NCI-H2029 (cell line): ENCODE measurements at regions not wholly inside any gene's neighbourhood (a gene's known extent, or its start where the extent isn't known, plus 50 kb on each side); places are given as distances from the start of the nearest gene placed in this dataset.
"Not testable (repeated sequence)": the region's sequence is repeated elsewhere in the genome, so short reads cannot be mapped to it uniquely, and the experiment has no call there.

Experiments
- DNase-seq: peaks from one replicate; lab custom pipeline; 2025; lab: John Stamatoyannopoulos, UW

DNA sequence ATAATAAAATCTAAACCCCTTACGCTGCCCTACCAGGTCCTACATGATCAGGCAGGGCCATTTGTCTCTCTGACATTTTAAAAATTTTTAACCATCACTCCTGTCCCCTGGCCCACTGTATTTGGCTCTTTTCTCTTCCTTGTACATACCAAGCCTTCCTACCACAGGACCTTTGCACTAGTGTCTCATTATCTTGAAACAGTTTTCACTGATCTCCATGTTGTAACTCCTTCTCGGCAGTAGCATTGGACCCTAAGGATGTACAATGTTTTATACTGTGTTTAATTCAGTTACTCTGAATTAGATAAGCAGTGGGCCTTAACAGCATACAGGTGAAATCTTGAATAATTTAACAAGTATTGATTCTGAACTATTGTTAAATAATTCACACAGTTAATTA is 330.7 kb downstream of the UTRN start:
- DNase-seq = no peak

DNA sequence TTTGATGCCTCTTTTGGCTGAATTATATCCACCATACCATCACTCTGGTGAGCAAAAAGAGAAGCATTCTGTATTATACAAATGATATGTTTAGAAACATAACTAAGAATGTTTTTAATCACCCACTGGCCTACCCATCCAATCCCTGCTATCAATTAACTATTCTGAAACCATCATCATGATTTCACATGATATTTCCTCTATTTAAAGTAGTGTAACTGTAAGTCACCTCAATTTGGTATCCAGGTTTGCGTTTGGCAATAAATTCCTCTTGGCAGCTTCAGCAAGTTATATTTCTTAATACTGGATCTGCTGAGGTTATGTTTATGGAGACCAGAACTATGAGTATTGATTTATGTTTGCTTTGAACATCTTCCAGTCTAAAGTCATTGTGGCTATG is 332.1 kb downstream of the UTRN start:
- DNase-seq = no peak

DNA sequence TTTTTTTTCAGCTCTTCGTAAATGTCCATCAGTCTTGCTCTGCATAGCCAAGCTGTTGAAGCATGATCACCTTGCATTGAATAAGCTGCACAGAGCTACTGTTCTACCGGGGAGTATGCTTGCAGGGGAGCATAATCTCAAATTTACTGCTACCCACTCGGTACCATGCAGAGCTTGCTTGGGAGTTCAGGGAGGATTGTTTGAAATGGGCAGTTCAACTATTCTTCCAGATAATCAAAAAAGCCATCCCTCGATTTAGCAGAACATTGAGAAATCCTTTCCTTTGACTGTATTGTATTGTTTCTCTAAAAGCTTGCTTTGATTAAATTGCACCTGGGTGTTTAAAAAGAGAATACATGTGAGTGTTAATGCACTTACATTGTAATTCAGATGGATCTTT is 332.6 kb downstream of the UTRN start:
- DNase-seq = no peak

DNA sequence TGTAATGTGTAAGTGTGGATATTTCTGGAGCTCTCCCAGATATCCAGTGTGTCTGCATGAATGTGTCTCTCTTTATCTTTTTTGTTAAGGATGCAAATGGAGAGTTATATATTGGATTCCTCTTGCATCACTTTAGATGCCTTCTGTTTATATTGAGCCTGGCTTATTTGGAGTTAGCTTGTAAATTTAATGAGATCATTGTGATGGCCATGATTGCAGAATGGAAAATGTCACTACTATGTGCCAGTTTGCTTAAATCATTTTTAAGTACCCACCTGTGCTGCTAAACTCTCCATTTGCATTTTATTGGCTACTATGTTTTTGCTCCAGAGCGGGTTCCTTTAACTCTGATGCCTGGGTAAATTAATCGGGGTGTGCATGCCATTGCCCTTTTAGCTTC is 334.8 kb downstream of the UTRN start:
- no peak for DNase-seq

DNA sequence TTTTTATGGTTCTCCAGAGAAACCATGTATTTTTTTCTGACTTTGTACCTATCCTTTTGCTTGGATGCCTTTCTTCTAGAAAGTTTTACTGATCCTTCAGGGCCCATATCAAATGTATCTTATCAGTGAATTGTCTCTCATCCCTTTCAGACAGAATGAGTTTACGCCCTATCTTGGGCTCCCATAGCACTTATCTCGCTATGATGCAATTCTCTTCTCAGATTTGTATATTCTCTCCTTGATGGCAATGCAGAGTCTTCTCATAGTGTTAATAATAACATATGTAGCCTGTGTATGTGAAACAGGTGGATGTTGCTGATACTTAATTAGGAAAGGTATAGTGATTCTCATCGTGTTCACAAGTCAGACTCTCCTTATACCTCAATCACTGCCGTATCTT is 336.2 kb downstream of the UTRN start:
- no peak for DNase-seq

DNA sequence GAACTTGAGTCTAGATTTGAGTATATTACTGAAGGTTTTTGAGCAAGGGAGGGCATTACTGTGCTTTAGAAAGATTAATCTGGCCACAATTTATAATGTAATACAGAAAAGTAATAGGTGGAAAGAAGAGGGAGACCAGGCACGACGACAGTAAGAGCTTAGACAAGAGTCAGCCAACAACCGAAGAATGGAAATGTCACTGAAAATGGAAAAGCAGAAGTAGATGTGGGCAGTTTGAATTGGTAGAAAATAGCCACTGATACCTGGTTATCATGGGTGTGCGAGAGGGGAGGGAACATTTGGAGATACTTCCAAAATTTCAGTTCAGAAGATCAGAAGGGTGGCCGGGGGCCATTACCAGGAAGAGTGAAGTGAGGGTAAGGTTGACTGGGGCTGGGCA is 339.1 kb downstream of the UTRN start:
- DNase-seq = no peak

DNA sequence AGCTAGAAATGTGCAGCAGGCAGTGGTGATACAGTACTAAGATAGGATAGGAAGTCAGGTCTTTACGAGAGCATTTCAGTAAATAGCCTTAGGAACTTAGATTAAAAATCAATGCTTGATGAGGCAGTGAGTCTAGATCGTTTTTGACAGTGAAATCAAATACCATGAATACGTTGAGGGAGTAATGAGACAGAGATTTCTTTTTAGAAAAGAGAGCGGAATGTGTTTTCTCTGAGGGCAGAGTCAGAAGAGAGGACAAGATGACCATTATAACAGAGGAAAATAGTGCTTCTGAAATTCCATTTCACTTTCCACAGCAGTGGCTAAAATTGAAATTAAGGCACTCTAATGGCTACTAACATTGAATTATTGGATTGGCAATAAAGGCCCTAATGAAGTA is 339.6 kb downstream of the UTRN start:
- no peak for DNase-seq

DNA sequence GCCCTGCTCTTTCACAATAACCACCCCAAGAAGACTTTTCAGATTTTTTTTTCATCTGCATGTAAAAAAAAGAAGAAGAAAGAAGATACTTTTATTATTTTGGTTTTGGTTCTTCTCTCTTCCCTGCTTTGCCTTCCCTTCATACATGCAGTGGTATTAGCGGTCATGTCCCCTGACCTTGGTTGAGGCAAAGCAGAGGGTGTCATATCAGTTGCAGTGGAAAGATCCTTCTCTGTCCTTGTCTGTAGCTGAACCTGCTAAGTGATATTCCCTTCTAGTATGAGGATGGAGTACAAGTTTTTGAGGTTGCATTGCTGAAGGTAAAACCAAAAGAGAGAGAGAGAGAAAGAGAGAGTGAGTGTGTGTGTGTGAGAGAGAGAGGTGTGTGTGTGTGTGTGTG is 345.7 kb downstream of the UTRN start:
- DNase-seq = no peak

DNA sequence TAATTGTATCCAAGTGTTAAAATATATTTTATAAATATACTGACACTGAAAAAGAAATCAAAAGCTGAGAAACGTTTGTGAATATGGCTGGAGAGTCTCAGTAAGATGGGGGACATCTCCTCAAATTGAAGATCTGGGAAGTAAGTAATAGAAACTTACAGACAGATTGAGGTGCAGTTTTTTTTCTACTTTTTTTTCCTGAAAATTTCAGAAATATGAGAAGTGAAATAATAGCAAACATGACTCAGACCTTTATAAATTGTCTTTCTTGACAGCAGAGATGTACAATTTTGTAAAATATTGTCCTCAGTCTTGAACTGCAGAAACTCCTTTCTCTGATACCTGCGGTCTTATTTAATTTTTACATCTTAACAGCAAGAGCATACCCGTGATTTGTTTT is 347.1 kb downstream of the UTRN start:
- no peak for DNase-seq

DNA sequence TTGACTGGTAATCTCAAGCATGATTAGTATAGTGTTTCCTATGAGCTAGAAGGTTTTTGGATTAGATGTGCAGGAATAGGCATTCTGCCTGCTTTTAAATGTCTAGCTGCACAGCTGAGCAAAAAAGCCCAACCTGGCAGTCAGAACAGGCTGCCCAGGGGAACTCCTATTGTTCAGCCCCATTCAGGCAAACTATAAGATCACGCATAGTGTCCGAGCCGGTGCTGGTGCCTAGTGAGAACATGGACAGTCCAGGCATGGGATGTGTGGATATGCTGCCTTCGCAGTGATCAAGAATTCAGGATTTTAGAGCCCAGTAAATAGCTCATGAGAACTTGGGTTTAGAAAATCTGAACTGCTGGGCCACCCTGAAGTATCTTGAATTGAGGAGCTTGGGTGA is 348.8 kb downstream of the UTRN start:
- DNase-seq = no peak

DNA sequence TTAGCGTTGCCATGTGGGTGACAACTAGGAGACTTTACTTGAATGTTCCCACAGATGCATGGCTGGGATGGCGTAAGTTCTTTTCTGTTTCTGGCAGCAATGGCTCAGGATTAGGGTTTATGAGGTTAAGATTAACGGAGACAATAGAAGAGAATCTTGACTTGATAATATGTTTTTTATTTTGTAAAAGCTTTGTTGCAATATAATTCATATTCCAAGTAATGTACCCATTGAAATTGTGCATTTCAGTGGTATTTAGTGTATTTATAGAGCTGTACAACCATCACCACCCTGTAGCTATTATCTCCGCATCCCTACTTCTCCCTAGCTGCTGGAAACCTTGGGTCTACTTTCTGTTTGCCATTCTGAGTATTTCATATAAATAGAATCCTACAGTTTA is 349.2 kb downstream of the UTRN start:
- DNase-seq = no peak

DNA sequence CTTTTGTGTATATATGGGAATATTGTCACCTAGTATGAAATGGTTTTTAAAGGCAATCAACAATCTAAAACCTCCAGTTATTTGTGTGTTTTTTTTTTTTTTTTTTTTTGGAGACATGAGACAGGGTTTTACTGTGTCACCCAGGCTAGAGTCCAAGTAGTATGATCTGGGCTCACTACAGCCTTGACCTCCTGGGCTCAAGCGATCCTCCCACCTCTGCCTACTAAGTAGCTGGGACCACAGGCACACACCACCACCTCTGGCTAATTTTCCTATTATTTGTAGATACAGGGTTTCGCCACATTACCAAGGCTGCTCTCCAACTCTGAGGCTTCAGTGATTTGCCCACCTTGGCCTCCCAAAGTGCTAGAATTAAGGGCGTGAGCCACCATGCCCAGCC is 349.9 kb downstream of the UTRN start:
- no peak for DNase-seq

DNA sequence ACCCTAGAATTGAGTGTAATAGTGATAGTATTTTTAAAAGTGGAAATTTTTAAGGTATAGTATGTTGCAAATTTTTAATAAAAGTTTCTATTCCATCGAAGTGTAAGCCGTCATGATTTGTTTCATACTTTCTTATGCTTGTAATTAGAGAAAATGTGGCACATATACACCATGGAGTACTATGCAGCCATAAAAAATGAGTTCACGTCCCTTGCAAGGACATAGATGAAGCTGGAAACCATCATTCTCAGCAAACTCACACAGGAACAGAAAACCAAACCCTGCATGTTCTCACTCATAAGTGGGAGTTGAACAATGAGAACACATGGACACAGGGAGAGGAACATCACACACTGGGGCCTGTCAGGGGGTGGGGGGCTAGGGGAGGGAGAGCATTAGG is 350.9 kb downstream of the UTRN start:
- DNase-seq = not testable (repeated sequence)

DNA sequence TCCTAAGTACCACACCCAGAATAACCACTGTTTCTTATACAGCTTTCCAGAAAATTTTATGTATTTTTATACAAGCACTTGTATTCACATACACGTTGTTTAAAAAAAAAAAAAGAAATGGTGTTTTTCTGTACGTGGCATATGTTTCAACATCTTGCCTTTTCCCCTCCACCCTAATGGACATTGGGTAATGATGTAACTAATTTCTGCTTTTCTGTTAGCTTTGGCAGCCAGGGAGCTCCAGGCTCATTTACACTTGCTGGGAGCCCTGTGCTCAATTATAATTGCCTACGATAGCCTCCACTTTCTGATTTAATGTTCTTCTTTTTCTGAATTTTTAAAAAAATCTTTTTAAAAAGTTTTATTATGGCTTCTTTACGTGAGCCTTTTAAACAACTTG is 352.4 kb downstream of the UTRN start:
- no peak for DNase-seq

DNA sequence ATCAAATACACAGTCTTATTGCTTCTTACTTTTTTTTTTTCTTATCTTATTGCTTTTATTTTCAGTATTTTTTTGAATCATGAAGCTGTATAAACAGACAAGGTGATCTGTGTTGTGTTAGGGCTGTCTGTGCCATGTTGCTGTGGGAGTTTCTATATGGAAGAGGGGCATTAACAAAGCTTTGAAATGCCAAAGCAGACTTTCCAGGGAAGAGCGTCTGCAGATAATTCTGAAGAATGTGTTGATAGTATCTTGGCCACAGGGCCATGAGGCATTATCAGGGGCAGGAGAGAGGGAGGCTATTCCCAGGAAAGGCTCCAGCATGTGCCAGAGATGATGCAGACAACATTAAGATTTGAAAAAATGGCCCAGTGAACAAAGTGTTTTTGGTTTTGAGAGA is 354.5 kb downstream of the UTRN start:
- no peak for DNase-seq

DNA sequence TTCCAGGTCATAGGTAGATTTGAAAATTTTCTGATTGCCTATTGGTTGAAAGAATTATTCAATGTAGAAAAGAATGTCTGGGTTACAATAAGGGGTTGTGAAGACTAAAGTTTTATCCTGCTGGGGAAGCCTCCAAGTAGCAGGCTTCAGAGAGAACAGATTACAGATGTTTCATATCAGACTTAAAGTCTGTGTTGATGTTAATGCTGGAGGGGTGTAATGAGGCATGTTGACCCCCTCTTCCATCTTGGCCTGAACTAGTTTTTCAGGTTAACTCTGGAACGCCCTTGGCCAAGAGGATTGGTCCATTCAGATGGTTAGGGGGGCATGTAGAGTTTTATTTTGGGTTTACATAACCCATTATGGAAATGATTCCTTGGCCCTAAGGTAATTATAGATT is 356.2 kb downstream of the UTRN start:
- no peak for DNase-seq

DNA sequence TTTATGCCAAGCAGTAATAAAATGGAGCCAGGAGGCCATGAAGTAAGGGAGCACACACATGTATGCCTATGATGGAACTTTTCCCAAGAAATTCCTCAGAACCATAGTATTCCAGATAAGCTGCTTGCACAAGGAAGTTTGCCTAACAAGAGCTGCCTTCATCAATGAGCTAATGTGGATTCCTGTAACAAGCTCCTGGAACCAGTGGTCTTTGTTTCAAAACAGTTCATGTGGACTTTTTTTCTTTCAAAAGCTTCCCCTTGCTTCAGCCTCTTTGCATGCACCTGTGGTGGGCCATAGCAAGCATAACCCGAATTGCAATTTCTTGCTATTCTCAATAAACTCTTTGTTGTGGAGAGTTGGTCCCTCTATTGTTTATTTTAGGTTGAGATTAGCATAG is 359.6 kb downstream of the UTRN start:
- DNase-seq = no peak

DNA sequence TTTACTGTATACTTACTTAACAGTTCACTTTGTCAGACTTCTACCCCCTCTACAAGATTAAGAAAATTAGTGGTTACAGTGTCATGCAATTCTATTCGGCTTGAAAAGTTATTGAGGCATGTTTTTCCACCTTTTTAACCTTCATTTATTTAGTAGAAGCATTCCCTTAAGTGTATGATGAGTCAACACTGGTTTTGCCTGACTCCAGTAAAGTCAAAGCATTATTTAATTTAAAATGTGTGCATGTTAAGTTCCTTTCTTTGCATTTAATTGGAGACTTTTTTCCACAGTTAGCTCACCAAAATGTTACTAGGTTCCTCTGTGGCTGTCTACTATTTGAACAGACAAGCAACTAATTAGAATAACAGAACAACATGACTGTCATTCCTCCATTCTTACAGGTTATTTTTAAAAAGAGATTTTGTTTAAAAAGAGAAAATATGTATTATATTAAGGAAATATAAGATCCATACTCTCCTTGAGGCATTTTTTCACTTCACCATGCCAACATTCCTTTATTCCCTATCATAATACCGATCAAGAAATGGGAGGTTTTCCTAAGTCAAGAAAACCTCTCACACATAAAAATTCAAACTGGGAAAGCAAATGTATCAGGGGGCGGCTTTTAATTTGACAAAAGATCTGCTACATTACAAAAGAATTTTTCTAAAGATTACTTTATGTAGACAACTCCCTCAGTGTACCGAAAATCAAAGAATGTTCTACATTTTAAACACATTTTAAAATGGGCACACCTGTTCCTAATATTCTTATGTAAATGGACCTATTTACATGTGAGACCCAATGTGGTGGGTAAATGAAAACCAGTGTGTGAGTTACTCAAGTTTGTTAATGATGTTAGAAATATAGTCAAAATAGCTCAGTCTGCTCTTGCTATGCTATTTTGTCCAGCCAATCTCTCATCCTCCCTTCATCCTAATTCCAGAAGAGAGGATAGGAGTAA is 361.2 kb downstream of the UTRN start:
- DNase-seq = no peak

DNA sequence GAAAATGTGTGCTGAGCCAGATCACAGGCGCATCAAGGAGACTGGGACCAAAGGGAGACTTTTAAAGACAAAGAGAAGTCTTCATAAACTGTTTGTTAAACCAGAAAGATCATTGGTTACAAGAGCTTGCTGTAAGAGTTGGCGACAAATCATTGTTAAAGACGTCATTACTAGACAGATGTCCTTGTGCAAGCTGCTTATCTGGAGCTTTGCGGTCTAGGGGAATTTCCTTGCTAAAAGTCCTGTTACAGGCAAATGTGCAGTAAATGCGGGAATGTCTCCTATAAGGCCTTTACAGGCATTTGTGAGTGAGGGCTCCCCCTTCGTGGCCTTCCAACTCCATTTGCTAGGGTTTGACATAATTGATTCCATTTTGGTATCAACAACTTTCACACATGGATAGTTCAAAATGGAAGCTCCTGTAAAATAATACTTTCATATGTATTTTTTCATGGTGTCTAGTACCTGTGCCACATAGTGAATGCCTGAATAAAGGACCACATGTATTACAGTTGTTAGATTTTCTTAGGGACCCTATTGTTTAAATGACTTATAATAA is 362.4 kb downstream of the UTRN start:
- no peak for DNase-seq

DNA sequence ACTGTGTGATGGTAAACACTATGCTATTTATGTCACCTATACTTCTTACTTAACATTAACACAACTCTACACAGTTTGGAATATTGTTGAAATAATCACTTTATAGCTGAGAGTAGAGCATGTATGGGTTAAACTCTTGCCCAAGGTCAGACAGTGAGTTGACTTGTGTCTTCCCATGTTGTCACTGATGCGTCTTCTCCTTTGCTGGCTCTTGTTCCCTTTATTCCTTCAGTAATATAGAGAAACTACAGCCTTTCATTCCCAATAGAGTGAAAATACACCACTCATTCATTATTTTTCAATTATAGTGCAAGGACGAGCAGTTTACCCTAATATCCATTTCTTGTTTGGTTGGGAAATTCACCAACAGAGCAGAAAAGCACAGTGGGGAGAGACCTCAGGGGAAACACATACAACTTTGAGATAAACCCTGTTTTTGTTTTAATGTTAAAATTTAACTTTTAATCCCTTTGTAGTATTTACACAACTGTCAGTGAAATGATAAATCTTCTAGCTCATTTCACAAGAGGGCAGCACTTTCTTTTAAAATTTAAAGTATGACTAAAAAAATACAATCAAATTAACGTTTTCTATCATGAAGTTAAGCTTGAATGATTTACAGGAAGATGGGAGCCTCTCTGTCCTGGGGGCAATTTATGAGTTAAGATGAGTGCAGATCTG is 363.0 kb downstream of the UTRN start:
- no peak for DNase-seq

DNA sequence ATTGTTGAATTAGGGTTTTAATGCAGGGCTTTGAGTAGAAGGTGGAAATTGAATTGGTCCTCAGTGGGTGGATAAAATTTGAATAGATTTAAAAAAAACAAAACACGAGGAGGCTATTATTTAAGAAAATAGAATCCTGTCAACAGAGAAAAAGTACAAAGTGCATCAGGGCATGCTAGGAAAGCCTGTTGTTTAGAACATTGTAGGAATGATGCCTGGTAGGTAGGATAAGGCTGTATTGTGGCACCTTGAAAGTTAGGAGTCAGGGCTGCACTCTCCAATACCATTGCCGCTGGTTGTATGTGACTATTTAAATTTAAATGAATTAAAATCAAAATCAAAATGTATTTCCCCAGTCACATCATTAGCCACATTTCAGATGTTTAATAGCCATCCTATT is 363.9 kb downstream of the UTRN start:
- DNase-seq = no peak

DNA sequence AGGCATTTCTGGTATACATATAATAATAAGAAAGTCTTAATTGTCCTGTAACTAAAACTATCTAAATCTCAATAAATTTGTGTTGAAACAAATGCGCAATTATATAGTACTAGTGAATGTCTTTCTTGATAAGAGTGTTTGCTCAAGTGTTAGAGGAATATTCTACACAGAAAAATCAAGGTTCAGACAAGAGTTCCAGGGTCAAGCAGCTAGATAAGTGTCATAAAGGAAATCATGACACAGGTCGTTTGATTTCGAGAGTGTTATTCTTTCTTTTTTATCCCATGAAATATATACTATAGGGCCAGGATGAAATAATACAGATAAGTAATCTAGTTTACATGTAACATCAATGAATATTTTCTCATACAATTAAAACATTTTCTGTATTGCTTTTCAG is 366.1 kb downstream of the UTRN start:
- no peak for DNase-seq

DNA sequence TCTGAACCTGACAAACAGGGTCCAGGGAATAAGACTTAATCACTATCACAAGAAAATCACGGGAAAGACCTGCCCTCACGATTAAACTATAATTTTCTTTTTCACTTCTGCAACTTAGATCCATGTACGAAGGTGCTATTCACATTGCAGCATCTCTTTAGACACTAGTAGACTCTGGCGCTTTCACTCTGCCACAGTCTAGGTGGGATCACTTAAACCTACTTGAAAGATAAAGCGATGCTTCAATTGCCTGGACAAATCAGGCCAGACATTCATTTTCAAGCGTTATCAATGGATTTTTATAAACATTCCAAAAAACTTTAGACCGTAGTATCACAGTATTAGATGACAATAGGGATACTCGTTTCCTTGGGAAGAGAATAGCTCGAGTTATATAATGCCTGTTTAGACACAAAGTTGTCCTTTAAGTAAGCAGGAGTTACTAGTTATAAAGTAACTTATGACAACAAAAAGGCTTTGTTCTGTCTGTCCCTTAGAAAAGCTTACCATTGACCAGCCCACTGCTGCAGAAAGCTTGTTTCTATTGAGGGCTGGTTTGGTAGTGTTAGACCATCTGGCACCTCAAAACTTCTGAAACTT is 367.3 kb downstream of the UTRN start:
- no peak for DNase-seq
